NCI-H128 (cell line): ENCODE measurements at regions not wholly inside any gene's neighbourhood (a gene's known extent, or its start where the extent isn't known, plus 50 kb on each side); places are given as distances from the start of the nearest gene placed in this dataset.

Experiments
- DNase-seq: peaks from one replicate; lab custom pipeline; 2025; ENCODE audit not compliant: unreplicated experiment; lab: John Stamatoyannopoulos, UW

DNA sequence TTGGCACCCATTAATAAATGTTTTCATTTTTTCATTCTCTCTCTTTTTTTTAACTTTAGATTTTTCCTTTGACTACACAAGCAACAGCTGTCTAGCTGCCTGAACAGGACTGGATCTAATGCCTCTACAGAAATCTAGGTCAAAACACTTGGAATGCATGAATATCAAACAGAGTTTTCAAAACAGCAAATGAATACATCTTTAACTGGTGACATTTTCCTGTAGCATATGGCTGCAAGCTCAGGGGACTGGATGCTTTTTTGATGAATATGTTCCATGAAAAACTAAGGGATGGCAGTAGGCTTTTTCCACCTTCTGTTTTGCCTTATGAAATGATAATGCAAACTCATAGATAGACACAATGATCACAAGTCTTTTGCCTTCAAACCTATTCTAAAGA lies 661.7 kb downstream of the MCTP2 start:
- no peak for DNase-seq

GRCh38 chr15:94894056-94894455 lies 662.7 kb downstream of the MCTP2 start:
- no peak for DNase-seq

DNA sequence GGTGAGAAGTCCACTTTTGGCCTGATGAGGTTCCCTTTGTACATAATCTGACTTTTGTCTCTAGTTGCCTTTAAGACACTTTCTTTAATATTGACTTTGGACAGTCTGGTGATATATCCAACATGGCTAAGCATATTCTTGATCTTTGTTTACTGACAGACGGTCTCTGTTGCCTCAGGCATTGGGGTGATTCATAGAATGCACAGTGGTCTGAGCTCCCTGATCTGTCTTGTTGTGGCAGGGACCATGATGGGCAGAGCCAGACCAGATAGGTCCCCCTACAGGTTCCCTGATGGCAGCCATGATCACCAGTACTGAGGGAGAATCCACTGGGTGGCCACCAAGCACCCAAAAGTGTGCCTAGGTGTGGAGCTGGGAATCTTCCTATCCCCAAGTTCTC lies 678.1 kb downstream of the MCTP2 start:
- DNase-seq = no peak

- DNase-seq = no peak
These were observed 678.8 kb downstream of the MCTP2 start for GRCh38 chr15:94910166-94910565.

DNA sequence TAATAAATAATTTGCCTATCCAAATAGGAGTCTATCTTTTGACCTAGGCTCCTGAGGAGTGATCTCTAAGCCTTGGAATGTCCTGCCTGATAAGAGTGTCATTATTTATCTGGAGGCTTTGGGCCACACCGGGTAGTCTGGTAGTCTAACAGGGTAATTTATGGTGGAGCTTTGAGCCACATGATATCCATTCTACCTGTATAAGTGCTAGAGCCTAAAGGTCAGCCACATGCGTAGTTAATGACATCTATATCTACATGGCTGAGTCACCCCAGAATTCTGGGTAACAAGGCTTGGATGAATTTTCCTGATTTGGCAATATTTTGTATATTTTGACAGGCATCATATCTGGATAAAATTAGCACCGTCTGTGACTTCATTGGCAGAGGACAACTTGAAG lies 681.4 kb downstream of the MCTP2 start:
- no peak for DNase-seq

DNA sequence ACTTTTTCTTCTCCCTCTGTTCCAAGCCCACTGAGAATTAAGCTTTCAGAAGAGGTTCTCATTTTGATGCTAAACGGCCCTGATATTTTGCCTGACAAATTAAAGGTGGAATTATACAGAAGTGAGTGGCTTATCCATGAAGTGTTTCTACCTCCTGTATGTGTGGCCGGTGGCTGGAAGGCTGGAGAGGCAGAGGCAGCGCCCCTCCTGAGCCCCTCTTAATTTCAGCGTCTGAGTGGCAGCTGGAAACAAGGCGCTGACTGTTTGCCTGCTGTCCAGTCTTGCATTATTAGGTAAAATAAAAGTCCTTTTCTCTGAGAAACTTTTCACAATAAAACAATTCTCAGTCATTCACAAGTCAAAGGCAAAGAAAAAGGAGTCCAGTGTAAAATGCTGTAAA lies 685.7 kb downstream of the MCTP2 start:
- DNase-seq = no peak

DNA sequence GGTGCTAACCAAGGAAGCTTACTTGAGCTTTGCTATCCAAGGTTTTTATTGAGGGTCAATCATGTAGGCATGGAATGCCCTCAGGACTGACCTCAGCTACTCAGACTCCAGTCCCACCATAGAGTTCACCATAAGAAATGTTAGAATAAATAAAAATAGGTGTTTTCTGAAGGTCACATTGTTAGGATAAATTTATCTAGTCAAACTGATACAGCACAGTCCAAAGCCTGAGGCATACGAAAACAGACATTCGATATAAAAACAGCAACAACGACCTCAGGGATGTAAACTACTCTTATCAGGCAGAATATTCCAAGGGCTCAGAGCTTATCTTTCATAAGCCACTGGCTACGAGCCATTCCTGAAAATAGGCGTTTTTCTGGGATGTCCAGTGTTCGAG lies 690.6 kb downstream of the MCTP2 start:
- DNase-seq = no peak

- DNase-seq = no peak
These were observed 692.7 kb downstream of the MCTP2 start for GRCh38 chr15:94924057-94924456.

DNA sequence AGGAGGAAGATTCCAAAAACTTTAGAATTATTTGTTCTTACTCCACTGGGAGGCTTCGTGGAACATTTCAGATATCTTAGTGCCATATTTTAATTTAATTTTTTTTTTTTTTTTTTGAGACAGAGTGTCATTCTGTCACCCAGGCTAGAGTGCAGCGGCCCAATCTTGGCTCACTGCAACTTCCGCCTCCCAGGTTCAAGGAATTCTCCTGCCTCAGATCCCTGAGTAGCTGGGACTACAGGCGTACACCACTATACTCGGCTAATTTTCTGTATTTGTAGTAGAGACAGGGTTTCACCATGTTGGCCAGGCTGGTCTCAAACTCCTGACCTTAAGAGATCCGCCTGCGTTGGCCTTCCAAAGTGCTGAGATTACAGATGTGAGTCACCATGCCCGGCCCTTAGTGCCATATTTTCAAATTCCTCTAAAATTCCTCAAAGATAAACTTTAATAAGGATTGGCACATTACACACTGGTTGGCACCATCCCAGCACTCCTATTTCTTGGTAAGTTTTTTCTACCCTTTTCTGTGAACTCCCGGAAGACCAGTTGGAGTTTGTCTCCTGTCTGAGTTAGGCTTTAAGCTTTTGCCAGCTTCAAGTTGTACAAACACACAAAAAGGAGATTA lies 693.7 kb downstream of the MCTP2 start:
- no peak for DNase-seq

DNA sequence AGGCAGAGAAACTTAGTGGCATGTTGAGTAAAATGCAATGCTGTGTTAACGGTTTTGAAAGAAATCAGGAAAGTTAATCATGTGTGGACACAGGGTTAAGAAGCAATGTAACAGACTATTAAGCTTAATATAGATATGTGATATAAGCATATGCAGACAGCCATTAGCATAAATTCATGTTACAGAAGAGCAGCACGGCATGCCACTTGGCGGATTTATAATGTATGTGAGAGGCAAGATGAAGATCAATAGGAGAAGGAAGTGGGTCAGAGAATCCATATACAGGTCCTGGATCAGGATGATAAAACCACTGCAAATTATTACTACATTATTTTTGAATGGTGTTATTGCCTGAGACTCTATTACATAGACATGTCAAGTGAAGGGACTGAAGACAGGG lies 694.3 kb downstream of the MCTP2 start:
- DNase-seq = no peak

GRCh38 chr15:94927003-94927402 lies 695.6 kb downstream of the MCTP2 start:
- no peak for DNase-seq

DNA sequence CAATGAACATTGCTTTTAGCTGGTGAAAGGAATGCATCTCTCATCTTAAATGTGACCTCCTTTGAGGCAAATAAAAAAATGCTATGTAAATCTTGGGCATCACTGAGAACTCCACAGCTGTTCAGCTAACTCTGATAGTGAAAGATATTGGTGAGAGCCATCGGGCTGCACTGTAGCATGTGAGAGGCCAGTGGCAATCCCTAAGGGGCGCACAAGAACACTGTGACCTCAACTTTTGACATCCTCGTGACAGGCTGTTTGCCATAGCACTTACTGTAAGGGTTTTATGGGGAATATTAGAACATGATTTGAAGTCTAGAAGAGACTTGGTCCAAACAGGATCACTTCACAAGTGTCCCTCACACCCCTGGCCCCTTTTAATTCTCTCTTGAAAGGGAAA lies 697.9 kb downstream of the MCTP2 start:
- DNase-seq = no peak

DNA sequence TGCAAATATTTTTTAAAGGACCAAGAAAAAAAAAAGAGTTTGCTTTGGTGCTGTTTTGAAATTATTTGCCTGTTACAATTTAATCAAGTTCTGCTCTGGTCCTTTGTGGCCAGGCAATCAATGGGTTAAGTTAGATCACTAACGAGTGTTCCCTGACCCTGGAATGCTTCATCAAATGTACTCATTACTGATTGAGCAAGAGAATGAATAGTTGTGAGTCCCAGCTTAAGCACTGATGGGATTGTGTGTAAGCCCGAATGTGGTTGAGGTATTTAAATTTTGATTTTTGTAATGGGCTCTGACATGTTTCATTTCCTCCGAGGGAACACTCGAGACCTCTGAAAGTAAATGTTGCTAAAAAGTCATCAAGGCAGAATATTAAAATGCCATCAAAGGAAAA lies 699.1 kb downstream of the MCTP2 start:
- no peak for DNase-seq

- no peak for DNase-seq
These were observed 699.6 kb downstream of the MCTP2 start for GRCh38 chr15:94930960-94931359.

GRCh38 chr15:94934440-94934839 lies 703.1 kb downstream of the MCTP2 start:
- no peak for DNase-seq

DNA sequence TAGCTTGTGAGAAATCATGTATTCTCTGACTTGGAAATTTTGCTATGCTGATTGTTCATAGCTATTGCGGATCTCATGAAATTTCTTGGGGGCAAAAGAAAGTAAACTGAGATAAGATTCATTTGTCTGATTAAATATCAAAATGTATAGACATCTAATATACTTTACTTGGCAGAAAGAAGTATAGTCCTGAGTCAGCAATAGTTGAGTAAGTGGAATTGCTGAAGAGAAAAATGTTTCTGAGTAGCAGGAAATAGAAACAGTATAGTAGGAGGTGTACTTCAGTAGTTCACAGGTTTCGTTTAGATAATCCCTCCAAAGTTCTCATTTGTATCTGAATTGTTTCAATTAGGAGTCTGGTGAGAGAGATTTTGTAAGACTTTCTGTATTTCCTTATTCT lies 705.9 kb downstream of the MCTP2 start:
- DNase-seq = no peak

DNA sequence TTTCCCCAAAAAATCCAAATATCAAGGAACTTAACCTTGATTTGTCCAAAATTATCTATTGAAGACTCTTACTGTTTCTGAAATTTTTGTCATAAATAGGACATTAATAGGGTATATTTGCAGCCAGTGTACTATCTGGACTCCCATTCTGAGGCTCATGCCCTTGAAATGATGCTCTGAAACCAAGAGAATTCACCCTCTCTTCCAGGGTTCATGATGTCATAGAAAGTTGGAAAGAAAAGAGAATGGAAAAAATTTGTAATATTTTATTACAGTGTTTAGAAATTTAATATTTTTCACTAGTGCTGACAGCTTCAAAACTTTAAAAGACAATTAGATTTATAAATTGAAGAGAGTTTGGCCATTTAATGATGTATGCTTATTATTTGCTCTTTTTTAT lies 712.5 kb downstream of the MCTP2 start:
- no peak for DNase-seq

- no peak for DNase-seq
These were observed 720.2 kb downstream of the MCTP2 start for GRCh38 chr15:94951538-94951937.

DNA sequence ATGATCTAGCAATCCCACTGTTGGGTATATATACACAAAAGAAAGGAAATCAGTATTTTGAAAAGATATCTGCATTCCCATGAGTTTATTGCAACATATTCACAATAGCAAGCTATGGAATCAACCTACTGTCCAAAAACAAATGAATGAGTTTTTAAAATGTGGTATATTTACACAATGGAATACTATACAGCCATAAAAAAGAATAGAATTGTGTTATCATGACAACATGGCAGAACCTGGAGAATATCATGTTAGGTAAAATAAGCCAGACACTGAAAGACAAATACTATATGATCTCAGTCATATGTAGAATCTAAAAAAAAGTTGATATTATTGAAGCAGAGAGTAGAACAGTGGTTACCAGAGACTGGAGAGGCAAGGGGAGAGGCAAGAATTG lies 732.6 kb downstream of the MCTP2 start:
- no peak for DNase-seq

DNA sequence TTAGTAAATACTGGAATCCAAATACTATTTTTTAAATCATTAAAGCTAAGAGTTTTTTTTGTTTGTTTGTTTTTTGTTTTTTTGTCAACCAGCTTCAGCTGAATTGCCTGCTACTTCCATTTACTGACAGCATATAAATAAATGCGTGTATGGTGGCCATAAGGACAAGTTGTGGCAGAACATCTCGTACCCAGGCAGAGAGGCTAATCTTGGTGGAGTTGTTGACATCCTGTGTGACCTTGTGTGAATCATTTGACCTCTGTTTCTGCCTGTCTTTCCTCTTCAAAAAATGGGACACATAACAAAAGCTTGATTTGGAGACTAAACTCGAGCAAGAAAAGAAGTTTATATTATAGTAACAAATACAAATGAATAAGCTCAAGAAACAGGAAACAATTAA lies 734.2 kb downstream of the MCTP2 start:
- no peak for DNase-seq

DNA sequence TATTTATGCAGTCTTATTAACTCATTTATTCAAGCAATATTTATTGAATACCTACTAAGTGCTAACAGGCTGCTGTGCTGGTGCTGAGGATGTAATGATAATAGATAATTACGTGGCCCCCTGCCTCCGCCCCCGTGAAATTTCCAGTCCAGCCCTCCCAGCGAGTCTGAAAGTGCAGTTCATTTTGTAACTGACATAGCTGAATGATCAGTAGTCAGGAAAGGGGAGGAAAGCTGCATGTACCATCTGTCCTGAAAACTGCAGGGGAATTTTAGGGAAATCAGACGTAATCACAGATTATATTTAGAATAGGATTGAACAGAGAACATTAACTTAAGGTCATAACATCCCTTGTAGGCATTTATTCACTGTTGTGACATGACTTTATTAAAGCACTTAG lies 736.8 kb downstream of the MCTP2 start:
- DNase-seq = no peak

DNA sequence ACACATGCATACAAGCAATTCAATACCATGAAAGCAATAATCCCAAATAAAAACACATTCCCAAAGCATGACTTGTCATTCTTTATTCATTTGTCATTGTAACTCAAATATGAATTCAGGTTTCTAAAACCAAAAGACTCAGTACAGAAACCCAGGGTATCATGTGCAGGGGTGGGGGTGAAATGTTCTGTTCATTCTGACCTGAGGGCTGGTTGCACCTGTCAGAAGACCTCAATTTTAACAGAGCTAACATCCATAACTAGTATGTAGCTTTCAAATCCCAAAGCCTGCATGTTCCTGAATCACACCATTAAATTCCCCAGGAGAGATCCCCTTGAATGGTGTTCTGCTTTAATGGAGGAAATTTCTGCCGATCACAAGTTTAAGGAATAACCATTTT lies 738.7 kb downstream of the MCTP2 start:
- DNase-seq = no peak

DNA sequence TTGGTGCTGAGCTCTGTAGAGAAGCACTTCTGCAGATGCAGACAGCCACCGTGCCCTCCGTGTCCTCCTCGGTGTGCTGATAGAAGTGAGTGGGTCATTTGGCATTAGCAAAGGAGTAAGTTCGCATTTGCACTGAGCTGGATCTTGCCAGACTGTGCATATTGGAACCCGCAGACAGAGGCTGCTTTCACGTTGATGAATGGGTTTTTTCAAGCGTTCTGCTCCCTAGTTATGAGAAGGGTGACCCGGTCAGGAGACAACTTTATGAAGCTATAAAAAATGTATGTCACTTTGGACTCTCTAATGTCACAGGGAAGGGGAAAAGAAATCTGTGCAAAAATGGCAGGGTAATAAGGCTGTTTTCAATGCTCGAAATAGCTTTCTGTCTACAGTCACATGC lies 739.4 kb downstream of the MCTP2 start:
- DNase-seq = no peak

- no peak for DNase-seq
These were observed 741.0 kb downstream of the MCTP2 start for GRCh38 chr15:94972314-94972713.
